Activated gamma-delta T cell (primary cell): ENCODE measurements at regions not wholly inside any gene's neighbourhood (a gene's known extent, or its start where the extent isn't known, plus 50 kb on each side); places are given as distances from the start of the nearest gene placed in this dataset.

Experiments
- DNase-seq: peaks from one replicate; lab custom pipeline; 2025; lab: John Stamatoyannopoulos, UW

DNA sequence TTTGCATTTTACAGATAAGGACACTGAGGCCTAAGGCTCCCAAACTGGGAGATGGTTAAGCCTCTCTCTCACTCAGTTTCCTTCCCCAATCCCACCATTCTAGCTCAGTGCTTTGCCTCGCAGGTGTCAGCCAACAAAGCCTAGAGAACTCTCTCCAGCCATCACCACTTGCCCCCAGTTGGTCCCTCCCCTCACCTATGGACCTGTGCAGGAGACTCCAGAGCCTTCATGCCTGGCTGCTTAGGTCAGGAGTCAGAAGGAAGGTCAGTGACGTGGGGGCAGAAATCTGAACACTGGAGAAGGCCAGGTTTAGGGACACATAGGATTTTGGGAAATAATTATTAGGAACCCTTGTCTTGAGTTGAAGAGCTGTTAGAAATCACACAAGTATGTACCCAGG, 295.3 kb downstream of the PTPRU start:
- no peak for DNase-seq

DNA sequence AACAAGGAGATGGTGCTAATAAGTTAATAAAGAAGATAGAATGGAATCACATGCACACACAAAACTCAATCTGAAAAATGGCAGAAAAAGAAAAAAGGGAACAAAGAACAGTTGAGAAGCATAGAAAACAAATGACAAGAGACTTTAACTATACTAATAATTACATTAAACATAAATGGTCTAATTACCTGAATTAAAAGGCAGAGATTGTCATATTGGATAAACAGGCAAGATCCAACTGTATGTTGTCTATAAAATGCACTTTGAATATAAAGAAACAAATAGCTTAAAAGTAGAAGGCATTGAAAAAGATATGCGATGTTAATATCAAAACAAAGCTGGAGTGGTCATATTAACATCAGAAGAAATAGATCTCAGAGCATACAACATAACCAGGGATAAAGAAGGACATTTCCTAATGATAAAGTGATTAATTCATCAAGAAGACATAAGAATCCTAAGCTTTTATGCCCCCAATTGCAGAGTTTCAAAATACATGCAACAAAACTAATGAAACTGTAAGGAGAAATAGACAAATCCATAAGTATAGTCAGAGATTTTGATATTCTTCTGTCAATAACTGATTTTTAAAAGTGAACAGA, 293.5 kb downstream of the PTPRU start:
- no peak for DNase-seq

DNA sequence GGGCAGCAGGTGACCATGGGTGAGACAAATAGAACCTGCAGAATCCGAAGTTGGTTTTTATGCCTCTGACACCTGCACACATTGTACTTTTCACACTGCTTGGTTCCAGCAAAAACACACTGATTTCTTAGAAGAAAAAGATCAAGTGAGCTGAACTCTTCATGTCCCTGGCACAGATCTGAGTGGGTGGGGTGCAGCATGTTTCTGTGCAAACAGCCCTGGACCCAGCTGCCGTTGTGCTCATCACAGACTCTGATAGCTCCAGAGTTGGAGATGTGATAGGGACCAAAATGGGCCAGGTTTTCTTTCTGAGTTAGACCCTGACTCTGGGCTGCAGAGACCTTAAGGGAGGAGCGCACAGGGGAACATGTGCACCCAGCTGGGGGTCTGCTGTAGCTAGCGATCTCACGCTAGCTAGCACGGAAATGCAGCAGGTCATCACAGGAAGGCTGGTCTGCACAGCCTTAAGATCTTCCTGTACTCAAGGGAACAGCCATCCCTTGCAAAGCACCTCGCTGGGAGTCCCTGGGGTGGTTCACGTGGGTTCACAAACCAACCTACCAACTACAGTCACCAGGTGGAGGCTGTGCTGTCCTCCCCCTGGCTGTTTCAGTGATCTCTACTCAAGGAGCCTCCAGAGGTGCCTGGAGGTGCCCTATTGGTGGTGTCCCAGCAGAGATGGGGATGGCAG, 291.1 kb downstream of the PTPRU start:
- DNase-seq = no peak

DNA sequence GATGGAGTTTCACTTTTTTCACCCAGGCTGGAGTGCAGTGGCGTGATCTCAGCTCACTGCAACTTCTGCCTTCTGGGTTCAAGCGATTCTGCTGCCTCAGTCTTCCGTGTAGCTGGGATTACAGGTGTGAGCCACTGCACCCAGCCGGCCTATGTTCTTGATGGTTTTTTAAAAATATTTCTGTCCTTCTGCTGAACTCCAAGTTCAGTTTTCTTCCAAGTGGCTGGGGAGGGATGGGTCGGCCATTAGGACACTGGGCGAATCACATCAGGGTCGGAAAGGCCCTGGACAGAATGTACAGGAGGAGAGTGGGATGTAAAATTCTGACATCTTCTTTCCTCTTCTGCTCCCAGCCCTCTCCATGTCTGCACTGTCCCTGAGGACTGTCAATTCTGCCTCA, 289.6 kb downstream of the PTPRU start:
- no peak for DNase-seq

DNA sequence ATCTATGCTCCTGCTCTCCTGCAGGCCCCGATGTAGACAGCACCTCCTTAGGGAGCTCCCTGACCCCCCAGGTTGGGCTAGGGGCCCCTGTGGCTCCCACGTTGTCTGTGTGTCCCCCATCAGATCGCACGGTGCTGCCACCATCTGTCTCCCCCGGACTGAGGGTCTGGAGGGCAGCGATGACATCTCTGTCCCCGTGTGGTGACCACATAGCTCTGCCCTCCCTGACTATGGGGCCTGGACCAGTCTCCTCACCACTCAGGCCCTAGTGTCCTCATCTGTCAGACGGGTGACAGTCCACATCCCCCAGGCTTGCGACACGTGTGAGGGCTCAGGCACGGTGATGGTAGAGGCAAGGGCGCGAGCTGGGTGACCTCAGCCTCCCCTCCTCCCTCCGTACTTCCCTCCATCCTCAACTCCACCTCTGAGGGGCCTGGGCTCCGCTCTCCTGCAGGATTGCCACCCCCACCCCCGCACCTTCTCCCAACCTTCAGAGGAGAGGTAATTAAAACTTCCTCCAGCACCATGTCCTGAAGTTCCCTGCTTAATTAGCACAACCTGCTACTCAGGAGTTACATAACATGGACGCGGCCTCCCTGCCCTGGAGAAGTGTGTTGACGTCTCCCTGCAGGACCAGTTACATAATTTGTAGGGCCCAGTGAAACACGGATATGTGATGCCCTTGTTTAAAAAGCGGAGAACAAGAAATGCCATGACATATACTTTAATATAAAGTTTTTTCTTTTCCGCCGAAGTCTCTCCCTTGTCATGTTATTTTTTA, 288.2 kb downstream of the PTPRU start:
- DNase-seq = no peak

DNA sequence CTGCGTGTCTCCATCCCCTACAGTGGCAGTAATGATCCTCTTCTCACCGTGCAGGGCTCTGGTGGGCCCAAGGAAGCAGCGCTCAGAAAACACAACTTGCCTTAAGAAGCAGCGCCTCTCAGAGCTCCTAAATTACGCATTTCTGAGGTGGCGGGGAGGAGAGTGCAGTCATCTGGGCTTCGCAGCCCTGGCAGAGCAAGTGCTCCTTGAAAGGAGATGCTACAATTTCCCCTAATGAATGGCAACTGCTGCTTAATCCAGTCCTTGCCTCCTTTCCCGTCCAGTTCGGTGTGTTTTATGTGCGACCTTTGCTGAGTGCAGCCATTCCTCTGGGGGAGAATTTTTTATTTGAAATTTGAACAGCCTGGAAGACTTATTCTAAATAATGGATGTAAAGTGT, 287.3 kb downstream of the PTPRU start:
- DNase-seq = no peak

DNA sequence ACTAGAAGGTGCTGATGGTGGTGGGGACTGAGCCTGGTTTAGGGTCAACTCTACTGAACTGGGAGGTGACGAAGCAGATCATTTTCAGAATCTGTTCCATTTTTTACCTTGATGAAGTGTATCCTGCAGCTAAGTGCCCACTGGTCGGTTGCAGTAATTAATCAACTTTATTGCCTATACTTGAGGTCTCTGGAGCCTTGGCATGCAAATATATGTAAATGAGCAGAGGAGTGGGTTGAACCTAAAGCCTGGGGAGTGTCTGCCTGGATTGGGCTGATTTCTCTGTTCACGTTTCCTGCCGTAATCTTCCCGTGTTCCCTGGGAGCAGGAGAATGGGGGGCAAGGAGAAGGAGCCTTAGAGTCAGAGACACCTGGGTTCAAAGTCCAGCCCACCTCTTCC, 286.8 kb downstream of the PTPRU start:
- DNase-seq = no peak

DNA sequence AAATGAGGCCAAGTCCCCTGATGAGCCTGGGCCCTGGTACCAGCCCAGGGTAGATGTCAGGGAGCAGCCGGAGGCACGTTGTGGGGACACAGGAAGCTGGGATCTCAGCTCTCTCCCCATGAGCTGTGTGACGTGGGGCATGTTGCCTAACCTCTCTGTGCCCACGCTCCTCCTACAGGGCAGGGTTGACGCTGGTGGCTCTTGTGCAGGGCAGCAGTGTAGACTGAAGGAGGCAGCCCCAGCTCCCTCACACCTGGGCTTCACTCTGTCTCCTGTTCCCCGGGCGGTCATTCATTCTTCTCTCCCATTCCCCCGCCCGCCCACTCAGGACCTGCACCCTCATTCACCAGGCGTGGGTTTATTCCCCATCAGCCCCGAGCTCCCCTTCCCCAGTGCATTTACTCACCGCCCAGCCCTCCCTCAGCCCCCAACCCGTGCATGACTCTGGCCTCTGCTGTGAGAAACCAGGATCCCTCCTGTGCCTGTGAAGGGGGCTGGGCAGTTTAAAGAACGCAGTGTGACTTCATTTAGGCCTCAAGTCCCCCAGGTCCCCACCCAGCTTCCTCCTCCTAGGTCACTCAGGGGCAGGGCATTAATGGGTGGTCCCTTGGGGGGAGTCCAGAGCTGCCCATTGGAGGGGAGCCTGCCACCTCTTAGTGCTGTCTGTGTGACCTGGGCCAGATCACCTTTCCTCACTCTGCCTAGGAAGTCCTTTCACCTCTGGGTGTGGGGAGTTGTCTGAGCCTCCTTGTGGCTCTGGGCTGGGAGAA, 285.7 kb downstream of the PTPRU start:
- DNase-seq = no peak

DNA sequence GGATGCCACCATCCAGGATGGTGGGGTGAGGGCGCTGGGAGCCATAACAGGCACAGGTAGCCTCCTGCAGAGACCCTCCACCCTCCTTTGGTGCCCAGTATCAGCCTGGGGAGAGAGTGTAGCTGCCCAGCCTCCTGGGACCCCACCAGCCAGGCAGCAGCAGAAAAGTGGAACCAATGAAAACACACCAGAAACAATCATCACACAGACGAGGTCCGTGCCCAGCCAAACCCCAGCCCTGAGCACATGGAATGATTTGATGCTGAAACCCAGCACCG, 285.1 kb downstream of the PTPRU start:
- no peak for DNase-seq

DNA sequence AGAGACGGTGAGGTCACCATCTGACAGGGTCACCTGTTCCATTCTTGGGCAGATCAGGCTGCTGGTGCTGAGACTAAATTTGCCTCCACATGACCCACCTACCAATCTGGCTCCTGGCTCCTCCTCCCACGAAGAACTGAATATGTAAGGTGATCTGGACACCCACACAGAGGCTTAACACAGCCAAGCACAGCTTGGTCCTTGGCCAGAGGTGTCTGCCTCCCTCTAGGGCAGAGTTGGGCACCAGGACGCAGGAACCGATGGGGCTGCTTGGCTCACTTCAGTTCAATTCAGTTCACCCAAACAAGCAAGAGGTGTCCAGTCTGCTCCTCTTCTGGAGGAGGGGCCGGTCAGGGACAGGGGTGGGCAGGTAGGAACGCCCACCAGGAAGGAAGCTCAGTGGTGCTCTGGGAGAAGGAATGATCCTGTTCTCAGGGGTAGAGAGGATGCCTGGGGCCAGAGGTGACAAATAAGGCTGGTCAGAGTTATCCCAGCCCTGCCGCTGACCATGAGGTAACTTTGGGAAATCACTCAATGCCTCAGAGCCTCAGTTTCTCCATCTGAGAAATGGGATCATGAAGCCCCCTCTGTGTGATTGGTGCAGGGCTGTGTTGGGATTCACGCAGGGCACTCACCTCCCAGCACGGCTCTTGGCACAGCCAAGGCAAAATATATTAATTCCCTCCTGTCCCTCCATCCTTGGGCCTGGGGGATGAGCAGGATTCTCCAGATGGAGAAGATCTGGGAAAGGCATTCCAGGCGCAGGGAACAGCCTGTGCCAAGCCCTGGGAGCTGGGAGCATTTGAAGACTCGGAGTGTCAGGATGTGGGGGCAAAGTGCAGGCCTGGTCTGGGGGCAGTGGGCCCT, 284.5 kb downstream of the PTPRU start:
- no peak for DNase-seq

DNA sequence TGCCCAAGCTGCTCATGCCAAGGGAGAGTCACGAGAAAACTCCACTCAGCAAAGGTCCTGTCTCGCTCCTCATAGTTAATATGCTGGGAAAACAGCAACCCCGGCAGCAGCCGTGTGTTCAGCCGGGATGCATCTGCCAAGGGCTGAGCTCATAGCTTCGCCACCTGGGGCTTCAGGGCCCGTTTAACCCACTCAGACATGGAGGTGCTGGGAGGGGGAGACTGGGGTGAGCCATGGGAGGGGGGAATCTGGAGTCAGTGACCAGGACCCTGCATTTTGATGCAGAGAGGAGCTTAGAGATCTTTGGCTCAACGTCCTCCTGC, 283.4 kb downstream of the PTPRU start:
- no peak for DNase-seq

DNA sequence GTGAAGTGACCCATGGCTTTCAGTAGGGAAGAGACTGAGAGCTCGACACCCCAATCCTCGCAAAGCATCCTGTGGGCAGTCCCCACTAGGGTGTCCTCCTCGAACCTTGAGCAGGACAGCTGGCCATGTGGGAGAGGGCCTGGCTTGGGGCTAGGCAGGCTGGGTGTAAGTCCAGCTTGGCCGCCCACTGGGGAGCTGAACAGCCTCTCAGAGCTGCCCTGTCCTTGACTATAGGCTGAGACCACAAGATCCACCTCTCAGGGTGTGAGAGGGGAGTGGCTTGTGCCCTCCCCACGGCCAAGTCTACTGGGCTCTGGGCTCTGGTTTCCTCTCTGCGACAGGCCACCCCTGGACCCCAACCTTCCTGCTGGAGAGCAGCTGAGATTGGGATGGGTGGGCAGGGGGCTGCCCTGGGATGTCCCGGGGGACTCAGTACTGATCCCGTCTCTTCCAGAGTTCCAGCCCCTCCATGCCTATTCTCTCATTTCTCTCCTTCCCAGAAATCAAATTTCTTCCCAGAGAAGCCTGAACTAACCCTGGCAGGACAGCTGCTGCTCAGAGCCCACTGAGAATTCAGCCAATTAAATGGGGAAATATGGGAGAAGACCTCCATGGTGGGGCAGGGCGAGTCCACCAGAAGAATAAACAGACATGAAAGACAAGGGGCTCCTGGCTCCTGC, 282.9 kb downstream of the PTPRU start:
- no peak for DNase-seq

DNA sequence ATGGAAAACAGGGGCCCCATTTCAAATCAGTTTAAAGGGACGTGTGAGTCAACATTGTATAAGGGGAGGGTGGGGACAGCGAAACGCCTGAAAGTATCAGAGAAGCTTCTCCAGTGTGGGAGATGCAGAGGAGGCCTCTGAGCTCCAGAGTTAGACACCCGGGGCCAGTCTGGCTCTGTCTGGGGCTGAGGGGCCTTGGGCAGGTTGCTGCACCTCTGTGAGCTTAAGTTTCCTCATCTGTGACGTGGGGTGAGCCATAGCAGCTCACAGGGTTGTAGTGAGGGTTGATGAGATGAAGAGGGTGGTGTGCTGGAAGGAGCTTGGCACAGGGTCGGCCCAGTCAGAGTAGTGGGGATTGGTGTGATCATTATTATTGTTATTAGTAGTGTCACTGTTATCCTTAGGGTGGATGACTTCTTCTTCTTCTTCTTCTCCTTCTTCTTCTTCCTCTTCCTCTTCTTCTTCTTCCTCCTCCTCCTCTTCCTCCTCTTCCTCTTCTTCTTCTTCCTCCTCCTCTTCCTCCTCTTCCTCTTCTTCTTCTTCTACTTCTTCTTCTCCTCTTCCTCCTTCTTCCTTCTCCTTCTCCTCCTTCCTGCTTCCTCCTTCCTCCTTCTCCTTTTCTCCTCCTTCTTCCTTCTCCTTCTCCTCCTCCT, 282.0 kb downstream of the PTPRU start:
- no peak for DNase-seq

DNA sequence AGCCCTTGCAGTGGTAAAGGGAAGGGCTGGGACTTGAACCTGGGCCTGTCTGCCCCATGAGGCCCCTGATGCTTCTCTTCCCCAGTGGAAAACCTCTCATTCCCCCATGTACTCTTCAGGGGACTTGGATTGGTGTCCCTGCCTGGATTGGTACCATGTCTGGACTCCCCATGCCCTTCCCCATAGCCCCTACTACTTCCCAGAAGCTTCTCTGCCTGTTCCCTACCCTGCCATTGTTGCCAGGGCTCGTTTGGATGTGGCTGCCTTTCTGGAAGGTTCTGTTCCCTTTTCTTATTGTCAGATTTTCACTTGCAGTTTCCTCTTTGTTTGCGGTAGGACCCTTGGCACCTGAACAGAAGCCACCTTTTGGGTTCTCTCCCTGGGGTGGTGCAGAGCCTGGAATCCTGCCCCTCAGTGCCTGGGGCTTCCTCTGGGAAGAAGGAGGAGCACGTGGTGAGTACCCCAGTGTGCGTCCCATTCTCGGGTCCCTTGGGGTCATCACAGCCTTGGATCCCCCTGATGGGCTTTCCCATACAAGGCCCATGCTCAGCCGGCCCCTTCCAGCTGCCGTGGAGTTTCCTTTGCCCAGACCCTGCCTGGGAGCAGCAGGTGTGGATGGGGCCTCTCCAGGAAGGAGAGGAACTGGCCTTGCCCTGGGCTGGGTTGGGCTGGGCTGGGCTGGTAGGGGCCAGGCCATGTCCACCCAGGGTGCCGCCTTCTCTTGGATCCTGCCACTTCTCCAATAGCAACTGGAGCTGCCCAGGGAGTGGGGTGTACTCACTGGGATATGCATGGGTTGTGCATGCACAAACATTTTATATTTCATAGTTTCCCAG, 281.1 kb downstream of the PTPRU start:
- DNase-seq = no peak

DNA sequence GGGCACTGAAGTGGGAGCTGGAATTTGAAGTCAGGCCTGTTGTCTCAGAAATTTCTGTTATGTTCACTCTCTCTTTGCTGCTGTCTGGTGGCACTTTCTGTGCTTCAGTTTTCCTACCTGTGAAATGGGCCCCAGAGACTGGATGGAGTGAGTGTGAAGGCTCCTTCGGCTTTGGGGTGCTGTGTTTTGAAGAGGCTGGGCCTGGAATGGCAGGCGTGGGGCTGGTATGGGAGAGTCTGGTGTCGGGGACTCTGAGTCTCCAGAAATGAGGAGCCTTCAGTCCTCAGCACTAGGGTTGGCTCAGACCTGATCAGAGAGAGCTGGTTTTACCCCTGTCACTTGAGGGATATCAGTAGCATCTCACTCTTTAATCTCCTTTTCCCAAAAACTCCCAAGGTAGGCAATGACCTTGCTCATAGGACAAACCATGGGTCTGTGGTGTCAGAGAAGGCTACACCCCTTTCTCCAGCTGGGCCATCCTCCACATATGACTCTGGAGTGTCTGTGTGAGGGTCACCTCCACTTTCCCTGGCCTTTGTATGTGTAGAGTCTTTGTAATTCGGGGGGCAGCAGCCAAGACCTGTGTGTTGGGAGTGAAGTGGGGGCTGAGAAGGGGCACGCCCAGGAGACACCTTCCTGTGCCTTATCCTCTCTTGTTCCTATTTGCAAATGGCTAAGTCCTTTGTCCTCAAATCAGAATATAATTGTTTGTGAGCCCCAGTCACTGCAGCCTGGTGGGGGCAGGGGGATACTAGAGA, 279.9 kb downstream of the PTPRU start:
- no peak for DNase-seq

DNA sequence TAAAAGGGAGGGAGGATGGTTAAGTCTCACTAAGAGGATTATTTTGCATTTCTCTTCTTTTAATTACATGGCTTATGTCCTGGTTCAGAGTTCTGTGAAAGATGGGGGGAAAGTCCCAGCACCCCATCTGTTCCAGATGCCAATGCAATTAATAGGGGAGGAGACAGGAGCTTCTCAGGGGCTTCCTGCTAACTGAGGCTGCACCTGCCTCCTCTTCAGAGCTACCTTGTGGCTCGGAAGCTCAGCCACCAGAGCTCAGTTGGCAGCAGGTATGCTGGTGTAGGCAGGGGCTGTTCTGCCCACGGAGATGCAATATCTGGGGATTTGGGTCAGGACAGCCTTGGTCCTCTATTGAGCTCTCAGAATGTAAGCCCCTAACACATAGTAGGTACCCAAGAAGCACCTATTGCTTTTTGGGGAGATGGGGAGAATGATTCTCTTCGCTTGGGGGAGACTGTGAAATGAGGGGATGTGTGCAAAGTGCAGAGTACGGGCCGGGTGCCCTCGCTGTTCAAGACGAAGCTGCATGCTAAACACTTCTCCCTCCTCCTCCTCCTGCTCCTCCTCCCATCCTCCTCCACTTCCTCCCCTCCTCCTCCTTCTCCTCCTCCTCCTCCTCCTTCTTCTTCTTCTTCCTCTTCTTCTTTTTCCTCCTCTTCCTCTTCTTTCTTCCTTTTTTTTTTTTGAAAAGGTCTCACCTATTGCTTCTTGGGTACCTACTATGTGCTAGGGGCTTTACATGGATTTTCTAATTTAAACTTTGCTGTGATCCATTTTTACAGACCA, 279.0 kb downstream of the PTPRU start:
- DNase-seq = no peak

DNA sequence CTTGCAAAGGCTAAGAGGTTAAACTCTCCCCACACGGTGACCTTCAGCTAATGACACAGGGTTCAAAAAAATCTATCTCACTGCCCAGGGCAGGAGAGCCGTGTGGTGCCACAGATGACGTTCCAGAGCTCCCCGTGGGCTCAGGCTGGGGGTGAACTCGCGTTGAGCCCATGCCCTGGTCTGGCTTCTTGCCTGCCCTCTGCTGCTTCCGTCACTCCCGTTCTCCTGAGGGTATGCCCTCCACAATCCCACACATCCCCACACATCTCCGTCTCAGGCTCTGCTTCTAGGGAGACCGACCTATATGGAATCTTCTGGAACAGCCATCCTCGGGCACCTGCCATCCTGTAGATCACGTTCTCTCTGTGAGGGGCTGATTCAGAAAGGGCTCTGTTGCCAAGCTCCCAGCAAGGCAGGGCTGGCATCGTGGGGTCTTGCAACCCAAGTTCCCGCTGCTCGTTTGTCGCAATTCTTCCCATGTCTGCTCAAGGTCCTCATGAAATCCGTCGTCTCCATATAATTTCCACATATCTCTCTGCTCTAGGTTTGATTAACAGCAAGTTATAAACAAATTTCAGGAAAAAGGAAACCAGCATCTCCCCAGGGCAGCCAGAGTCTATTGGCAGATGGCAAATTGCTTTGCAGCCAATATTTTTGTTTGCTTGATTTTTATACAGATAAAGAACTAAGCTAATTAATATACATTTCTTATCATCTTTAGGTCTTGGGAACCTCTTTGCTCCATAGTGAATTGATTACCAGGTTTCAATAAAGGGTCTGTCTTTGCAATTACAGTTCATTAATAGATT, 278.2 kb downstream of the PTPRU start:
- no peak for DNase-seq

DNA sequence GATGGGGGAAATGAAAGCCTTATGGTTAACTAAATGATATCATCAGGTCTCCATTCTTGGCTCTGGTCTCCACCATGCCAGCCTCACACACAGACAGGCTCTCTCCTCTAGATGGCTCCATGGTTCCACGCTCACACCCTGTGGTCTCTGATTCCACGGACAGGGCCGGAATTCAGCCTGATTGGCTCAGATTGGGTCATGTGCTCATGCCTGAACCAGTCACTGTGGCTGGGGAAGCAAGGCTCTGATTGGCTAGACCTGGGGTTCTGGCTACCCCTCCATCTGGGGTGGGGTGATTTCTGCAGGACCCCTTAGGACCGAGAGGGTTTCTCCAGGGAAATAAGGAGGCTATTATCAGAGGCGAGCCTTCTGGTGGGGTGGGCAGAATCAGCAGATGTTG, 277.0 kb downstream of the PTPRU start:
- no peak for DNase-seq
